ENCODE measurements at regions not wholly inside any gene's neighbourhood (a gene's known extent, or its start where the extent isn't known, plus 50 kb on each side); places are given as distances from the start of the nearest gene placed in this dataset.

DNA sequence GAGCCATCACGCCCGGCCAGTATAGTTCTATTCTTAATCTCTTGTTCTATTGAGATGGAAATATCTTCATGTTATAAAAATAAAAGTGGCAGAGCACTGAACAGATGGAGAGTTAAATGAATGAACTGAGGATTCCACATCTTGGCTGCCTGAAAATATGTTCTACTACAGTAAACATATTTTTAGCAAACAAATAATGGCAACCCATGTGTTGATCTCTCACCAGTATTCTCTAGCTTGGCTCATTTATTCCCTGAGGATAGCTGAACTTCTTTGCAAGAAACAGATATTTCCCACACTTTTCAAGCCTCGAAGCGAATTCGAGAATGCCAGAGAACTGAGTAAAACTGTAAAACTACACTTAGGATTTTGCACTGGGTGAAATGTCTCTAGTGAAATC, 58.9 kb downstream of the DIRAS3 start:
- no peak for TF ChIP-seq POLR2A (IDR thresholded peaks at IDR 0.05; ENCODE audit: low read length)
- TF ChIP-seq GATA1 (IDR thresholded peaks at IDR 0.05; ENCODE audit: low read depth, low read length): no peak

All from erythroblast (primary cell).